Kidney (tissue), 13 donors: ENCODE measurements at regions not wholly inside any gene's neighbourhood (a gene's known extent, or its start where the extent isn't known, plus 50 kb on each side); places are given as distances from the start of the nearest gene placed in this dataset.

Source experiments
- DNase-seq, 5 donors: peaks; one replicate each; pipeline ENCODE4 v3.0.0-alpha.2; 2013 to 2020
- FAIRE-seq: peaks from 2 replicates; lab custom pipeline; 2012; peaks lifted over from hg19 to GRCh38; lab: Jason Lieb, UNC
- H3K27ac ChIP-seq, 2 donors: one replicate each; pipeline ENCODE4 v1.7.0; 2013; ENCODE audit warnings: low read depth in 2 of 2, low read length in 2 of 2, inconsistent platforms in 1 of 2
- H3K27me3 ChIP-seq: one replicate; pipeline ENCODE4 v1.7.1; 2013; ENCODE audit warnings: low read length, inconsistent platforms; ENCODE audit not compliant: control insufficient read depth, insufficient read depth
- H3K36me3 ChIP-seq, 3 donors: one replicate each; pipeline versions ENCODE4 v1.7.0 to v1.7.1; 2013; ENCODE audit warnings: low read length in 3 of 3, control low read depth in 1 of 3, inconsistent platforms in 1 of 3; ENCODE audit not compliant: insufficient read depth in 3 of 3, control insufficient read depth in 2 of 3
- H3K4me1 ChIP-seq, 3 donors: one replicate each; pipeline versions ENCODE4 v1.7.0 to v1.7.1; 2013; ENCODE audit warnings: low read length in 3 of 3, inconsistent platforms in 1 of 3, low read depth in 1 of 3; ENCODE audit not compliant: control insufficient read depth in 2 of 3, insufficient read depth in 2 of 3
- H3K4me3 ChIP-seq, 3 donors: one replicate each; pipeline versions ENCODE4 v1.7.0 to v1.8.1; 2013; ENCODE audit warnings: low read length in 3 of 3, control low read depth in 1 of 3, inconsistent platforms in 1 of 3
- H3K9ac ChIP-seq, 3 donors: one replicate each; pipeline versions ENCODE4 v1.7.0 to v1.7.1; 2013; ENCODE audit warnings: low read length in 3 of 3, control low read depth in 1 of 3, inconsistent platforms in 1 of 3
- H3K9me3 ChIP-seq, 3 donors: one replicate each; pipeline versions ENCODE4 v1.7.0 to v1.7.1; 2013; ENCODE audit warnings: low read length in 3 of 3, control low read depth in 1 of 3, inconsistent platforms in 1 of 3; ENCODE audit not compliant: control insufficient read depth in 2 of 3, insufficient read depth in 1 of 3
- intact Hi-C: fragments of 100-400 bp; cut with DNase I; formaldehyde crosslinking; loops from one replicate; pipeline ENCODE4 v1.11.1; 2022
- TF ChIP-seq, protein P1 (sequence below): IDR thresholded peaks from 3 replicates; pipeline ENCODE4 v1.5.1; 2012; ENCODE audit warnings: mild to moderate bottlenecking, moderate library complexity, borderline replicate concordance; ENCODE audit not compliant: insufficient read depth; ENCODE audit errors: extremely low read depth
- donor health status: control.
- donor health status: control.
- donor health status: control.
- donor health status: control.
- donor health status: control.
- donor health status: DM: yes; HTN: yes; CAD: no.
- donor health status: Normal renal cell carcinoma (clear cell type).

DNA sequence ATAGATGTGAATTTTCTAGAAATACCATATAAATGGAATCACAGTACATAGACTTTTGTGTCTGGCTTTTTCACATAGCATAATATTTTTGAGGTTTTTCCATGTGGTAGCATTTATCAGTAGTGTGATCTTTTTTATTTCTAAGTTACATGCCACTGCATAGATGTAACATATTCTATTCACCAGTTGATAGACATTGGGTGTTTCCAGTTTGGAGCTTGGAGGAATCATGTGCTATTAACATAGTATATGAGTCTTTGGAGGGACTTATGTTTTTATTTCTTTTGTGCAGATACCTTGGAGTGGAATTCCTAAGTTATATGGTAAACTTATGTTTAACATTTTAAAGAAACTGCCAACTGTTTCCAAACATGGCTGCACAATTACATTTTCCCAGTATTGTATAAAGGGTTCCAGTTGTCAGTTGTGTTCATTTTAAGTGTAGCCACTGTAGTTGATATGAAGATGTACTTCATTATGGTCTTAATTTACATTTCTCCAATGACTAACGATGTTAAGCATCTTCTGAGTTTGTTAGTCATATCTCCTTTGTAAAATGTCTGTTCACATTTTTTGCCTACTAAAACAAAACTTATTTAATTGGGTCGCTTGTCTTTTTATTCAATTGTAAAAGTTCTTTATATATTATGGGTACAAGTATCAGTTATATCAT lies 145.7 kb upstream of the TRPC6 start:
- H3K36me3 ChIP-seq: no peaks in the 10 kb centered on the region
- TF ChIP-seq, protein P1, sequence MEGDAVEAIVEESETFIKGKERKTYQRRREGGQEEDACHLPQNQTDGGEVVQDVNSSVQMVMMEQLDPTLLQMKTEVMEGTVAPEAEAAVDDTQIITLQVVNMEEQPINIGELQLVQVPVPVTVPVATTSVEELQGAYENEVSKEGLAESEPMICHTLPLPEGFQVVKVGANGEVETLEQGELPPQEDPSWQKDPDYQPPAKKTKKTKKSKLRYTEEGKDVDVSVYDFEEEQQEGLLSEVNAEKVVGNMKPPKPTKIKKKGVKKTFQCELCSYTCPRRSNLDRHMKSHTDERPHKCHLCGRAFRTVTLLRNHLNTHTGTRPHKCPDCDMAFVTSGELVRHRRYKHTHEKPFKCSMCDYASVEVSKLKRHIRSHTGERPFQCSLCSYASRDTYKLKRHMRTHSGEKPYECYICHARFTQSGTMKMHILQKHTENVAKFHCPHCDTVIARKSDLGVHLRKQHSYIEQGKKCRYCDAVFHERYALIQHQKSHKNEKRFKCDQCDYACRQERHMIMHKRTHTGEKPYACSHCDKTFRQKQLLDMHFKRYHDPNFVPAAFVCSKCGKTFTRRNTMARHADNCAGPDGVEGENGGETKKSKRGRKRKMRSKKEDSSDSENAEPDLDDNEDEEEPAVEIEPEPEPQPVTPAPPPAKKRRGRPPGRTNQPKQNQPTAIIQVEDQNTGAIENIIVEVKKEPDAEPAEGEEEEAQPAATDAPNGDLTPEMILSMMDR: no peak
- peaks cover 0 to 7% (median 2%) of the 10 kb centered on the region in 3 donors for H3K4me1 ChIP-seq
- H3K4me3 ChIP-seq: no peak overlapping the region
- H3K27me3 ChIP-seq: no peaks in the 10 kb centered on the region
- no peak for FAIRE-seq
- H3K27ac ChIP-seq: no peak overlapping the region
- intact Hi-C loops: no loop called here
- H3K9me3 ChIP-seq: no peaks in the 10 kb centered on the region
- H3K9ac ChIP-seq: no peak overlapping the region
- DNase-seq: no peak

DNA sequence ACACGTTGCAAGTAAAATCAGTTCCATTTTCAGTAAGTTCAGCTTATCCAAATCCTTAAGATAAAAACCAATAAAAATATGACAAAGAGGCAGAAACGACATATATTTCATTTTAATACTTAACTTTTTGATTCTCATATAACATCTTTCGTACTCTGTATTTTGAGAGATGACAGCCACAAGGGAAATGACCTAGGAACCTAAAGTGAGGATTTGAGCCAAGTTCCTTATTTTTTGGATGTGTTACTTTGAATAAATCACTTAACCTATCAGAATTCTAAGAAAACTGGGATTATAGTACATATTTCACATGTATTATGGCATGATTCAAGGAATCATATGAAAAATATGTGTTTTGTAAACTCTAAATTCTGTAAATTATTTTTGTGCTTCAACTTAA lies 143.6 kb upstream of the TRPC6 start:
- no peak overlapping the region for H3K27ac ChIP-seq
- no peak overlapping the region for H3K9ac ChIP-seq
- TF ChIP-seq, protein P1: no peak
- H3K36me3 ChIP-seq: no peaks in the 10 kb centered on the region
- FAIRE-seq: no peak
- H3K27me3 ChIP-seq: no peaks in the 10 kb centered on the region
- no peaks in the 10 kb centered on the region for H3K9me3 ChIP-seq
- intact Hi-C loops: no loop called here
- DNase-seq: peak in 2 of 5 donors; percentile 26 to 41
- peak overlapping the region in 1 of 3 donors; percentile 25 for H3K4me3 ChIP-seq
- peaks cover 0 to 7% (median 2%) of the 10 kb centered on the region in 3 donors for H3K4me1 ChIP-seq

DNA sequence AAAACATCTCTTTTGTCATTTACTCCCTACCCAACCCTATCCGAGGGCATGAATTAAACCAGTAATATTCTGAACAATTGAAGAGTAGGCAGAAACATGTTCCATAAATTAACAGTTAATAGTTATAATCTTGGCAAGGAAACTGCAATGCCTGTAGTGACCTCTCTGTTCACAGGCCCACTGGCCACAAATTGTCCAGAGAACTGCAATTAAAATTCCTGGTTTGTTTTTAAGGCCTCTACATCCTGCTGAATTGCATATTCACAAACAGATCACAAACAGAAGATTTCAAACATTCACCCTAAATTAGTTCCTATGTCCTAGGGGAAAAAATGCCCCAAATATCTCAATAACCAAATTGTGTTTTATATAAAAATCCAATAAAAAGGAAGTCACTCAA lies 143.2 kb upstream of the TRPC6 start:
- H3K4me3 ChIP-seq: peak overlapping the region in 1 of 3 donors; percentile 25
- H3K27ac ChIP-seq: no peak overlapping the region
- DNase-seq (peak in 2 of 5 donors; percentile 13 to 20), FAIRE-seq (no peak)
- no peaks in the 10 kb centered on the region for H3K36me3 ChIP-seq
- peaks cover 0 to 7% (median 2%) of the 10 kb centered on the region in 3 donors for H3K4me1 ChIP-seq
- no peaks in the 10 kb centered on the region for H3K9me3 ChIP-seq
- intact Hi-C loops: no loop called here
- no peak overlapping the region for H3K9ac ChIP-seq
- H3K27me3 ChIP-seq: no peaks in the 10 kb centered on the region
- TF ChIP-seq, protein P1: no peak
